Posterior vena cava (tissue), 2 donors: ENCODE measurements at regions not wholly inside any gene's neighbourhood (a gene's known extent, or its start where the extent isn't known, plus 50 kb on each side); places are given as distances from the start of the nearest gene placed in this dataset.
A peak's percentile ranks its signal among the peaks of the same experiment; 100 is the strongest.

Source experiments
- DNase-seq: peaks from one replicate; pipeline ENCODE4 v3.0.0-alpha.2; 2020; ENCODE audit warnings: low spot score
- intact Hi-C, 2 donors: fragments of 100-400 bp; cut with DNase I; formaldehyde crosslinking; loops; one replicate each; pipeline versions ENCODE4 v1.14.1 to v1.14.2; 2022 to 2023
- donor health status: DM: yes; HTN: yes; CAD: no.
- donor health status: DM: yes; HTN: yes; CAD: no.

- intact Hi-C loops, result loop anchor here in 1 of 2 donors (10.0 kb wide), 1 partner anchor 64 kb away; no protein-coding TSS in a partner anchor
- peak; percentile 72 for DNase-seq
Measured at GRCh38 chr7:340979-341694, 51.2 kb downstream of the FOXL3 start.

- peak; percentile 79 for DNase-seq
Measured at GRCh38 chr7:341841-342638, 52.1 kb downstream of the FOXL3 start.

GRCh38 chr7:342681-343216 is 52.8 kb downstream of the FOXL3 start:
- intact Hi-C loops, result loop anchor here in 1 of 2 donors (10.0 kb wide), 1 partner anchor 62 kb away; no protein-coding TSS in a partner anchor
- DNase-seq, result peak; percentile 72

More at GRCh38 chr7:341841-342638, 52.1 kb downstream of the FOXL3 start:
- intact Hi-C loops, result loop anchor here in 1 of 2 donors (10.0 kb wide), 1 partner anchor 63 kb away; no protein-coding TSS in a partner anchor

- intact Hi-C loops, result loop anchor here in 1 of 2 donors (10.0 kb wide), 1 partner anchor 61 kb away; no protein-coding TSS in a partner anchor
- DNase-seq, result no peak
Measured at GRCh38 chr7:343227-343822, 53.4 kb downstream of the FOXL3 start.

GRCh38 chr7:343864-344607 is 54.1 kb downstream of the FOXL3 start:
- peak; percentile 64 for DNase-seq
- intact Hi-C loops, result loop anchor here in 1 of 2 donors (10.0 kb wide), 1 partner anchor 61 kb away; no protein-coding TSS in a partner anchor

- DNase-seq, result no peak
- intact Hi-C loops, result loop anchor here in 1 of 2 donors (10.0 kb wide), 1 partner anchor 60 kb away; no protein-coding TSS in a partner anchor
Measured at GRCh38 chr7:344608-344994, 54.6 kb downstream of the FOXL3 start.

- DNase-seq, result no peak
- intact Hi-C loops, result loop anchor here in 1 of 2 donors (10.0 kb wide), 1 partner anchor 58 kb away; no protein-coding TSS in a partner anchor
Measured at GRCh38 chr7:346116-346898, 56.3 kb downstream of the FOXL3 start.

GRCh38 chr7:347001-347590 is 57.1 kb downstream of the FOXL3 start:
- intact Hi-C loops, result loop anchor here in 1 of 2 donors (10.0 kb wide), 1 partner anchor 58 kb away; no protein-coding TSS in a partner anchor

GRCh38 chr7:347644-348479 is 57.9 kb downstream of the FOXL3 start:
- intact Hi-C loops, result loop anchor here in 1 of 2 donors (10.0 kb wide), 1 partner anchor 57 kb away; no protein-coding TSS in a partner anchor
- DNase-seq, result no peak

More at GRCh38 chr7:347001-347590, 57.1 kb downstream of the FOXL3 start:
- DNase-seq, result no peak

- DNase-seq, result no peak
- intact Hi-C loops, result loop anchor here in 1 of 2 donors (10.0 kb wide), 1 partner anchor 56 kb away; no protein-coding TSS in a partner anchor
Measured at GRCh38 chr7:348480-348844, 58.5 kb downstream of the FOXL3 start.

GRCh38 chr7:348962-349743 is 59.2 kb downstream of the FOXL3 start:
- DNase-seq, result no peak
- intact Hi-C loops, result loop anchor here in 1 of 2 donors (10.0 kb wide), 1 partner anchor 56 kb away; no protein-coding TSS in a partner anchor

GRCh38 chr7:351256-351655 is 61.3 kb downstream of the FOXL3 start:
- intact Hi-C loops, result no loop called here
- no peak for DNase-seq

GRCh38 chr7:351681-352480 is 61.9 kb downstream of the FOXL3 start:
- intact Hi-C loops, result no loop called here
- no peak for DNase-seq

- intact Hi-C loops, result no loop called here
- DNase-seq, result no peak
Measured at GRCh38 chr7:353746-354325, 63.9 kb downstream of the FOXL3 start.
